Tibial nerve (tissue), 4 donors: ENCODE measurements at regions not wholly inside any gene's neighbourhood (a gene's known extent, or its start where the extent isn't known, plus 50 kb on each side); places are given as distances from the start of the nearest gene placed in this dataset.
"Not testable (repeated sequence)": the region's sequence is repeated elsewhere in the genome, so short reads cannot be mapped to it uniquely, and the experiment has no call there.

Experiments used
- DNase-seq, 2 donors: peaks; one replicate each; pipeline ENCODE4 v3.0.0-alpha.2; 2019; ENCODE audit warnings: low spot score in 2 of 2
- H3K27ac ChIP-seq, 4 donors: fragments of 200-600 bp; sonication (generic) in 3 of 4; one replicate each; pipeline ENCODE4 v1.5.1; 2017 to 2019; ENCODE audit warnings: mild to moderate bottlenecking in 1 of 4
- H3K27me3 ChIP-seq, 2 donors: fragments of 200-600 bp; sonication (generic) in 1 of 2; one replicate each; pipeline versions ENCODE4 v1.5.1 to v1.6.0; 2017 to 2019
- H3K36me3 ChIP-seq, 3 donors: fragments of 200-600 bp; sonication (generic); one replicate each; pipeline ENCODE4 v1.5.1; 2018 to 2019
- H3K4me1 ChIP-seq, 4 donors: fragments of 200-600 bp; sonication (generic) in 3 of 4; one replicate each; pipeline ENCODE4 v1.5.1; 2017 to 2019
- H3K4me3 ChIP-seq, 4 donors: fragments of 200-600 bp; sonication (generic) in 3 of 4; one replicate each; pipeline ENCODE4 v1.5.1; 2017 to 2019; ENCODE audit warnings: mild to moderate bottlenecking in 1 of 4, moderate library complexity in 1 of 4
- H3K9me3 ChIP-seq, 4 donors: fragments of 200-600 bp; sonication (generic) in 3 of 4; one replicate each; pipeline ENCODE4 v1.5.1; 2017 to 2019
- EP300 ChIP-seq, 2 donors: sonication (generic); formaldehyde crosslinking; IDR thresholded peaks; one replicate each; pipeline ENCODE4 v1.6.1; 2017; ENCODE audit warnings: antibody characterized with exemption in 2 of 2, mild to moderate bottlenecking in 1 of 2
- POLR2A ChIP-seq, 2 donors: fragments of 450-650 bp; IDR thresholded peaks; one replicate each; pipeline ENCODE4 v1.6.1; 2017; ENCODE audit warnings: antibody characterized with exemption in 2 of 2, mild to moderate bottlenecking in 2 of 2, moderate library complexity in 2 of 2
- WGBS, 2 donors: methylation state at CpG; one replicate each; pipeline ENCODE4 v1.1.5; 2018; 5-methylcytosine and 5-hydroxymethylcytosine counted together
- TF ChIP-seq, protein P1 (sequence below), 5 experiments: fragments of 200-600 bp in 3 of 5; fragments of 450-650 bp in 2 of 5; sonication (generic) in 3 of 5; IDR thresholded peaks; one replicate each; pipeline ENCODE4 v1.5.1; 2016 to 2019; ENCODE audit warnings: antibody characterized with exemption in 5 of 5, mild to moderate bottlenecking in 3 of 5, moderate library complexity in 2 of 5

DNA sequence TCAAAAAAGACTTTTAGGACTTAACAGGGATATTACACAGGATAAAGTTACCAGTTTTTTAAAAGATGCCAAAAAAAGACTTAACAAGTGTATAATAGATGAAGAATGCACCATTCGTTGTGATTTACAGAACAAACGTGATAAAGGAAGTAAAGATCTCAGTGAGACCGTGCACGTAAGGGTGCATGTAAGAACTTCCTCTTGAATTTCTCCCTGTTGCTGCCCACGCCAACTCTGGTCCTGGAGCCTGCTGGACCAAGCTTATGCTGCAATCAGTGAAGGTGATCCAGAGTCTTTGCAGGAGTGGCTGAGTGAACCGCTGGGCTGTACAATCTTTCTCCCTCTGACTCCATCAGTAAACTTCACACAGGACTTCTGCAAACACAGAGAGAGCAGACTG, 593.7 kb downstream of the TMEM121 start:
- TF ChIP-seq POLR2A (IDR thresholded peaks at IDR 0.05) (no peak), EP300 (IDR thresholded peaks at IDR 0.05) (no peak)
- TF ChIP-seq, protein P1, sequence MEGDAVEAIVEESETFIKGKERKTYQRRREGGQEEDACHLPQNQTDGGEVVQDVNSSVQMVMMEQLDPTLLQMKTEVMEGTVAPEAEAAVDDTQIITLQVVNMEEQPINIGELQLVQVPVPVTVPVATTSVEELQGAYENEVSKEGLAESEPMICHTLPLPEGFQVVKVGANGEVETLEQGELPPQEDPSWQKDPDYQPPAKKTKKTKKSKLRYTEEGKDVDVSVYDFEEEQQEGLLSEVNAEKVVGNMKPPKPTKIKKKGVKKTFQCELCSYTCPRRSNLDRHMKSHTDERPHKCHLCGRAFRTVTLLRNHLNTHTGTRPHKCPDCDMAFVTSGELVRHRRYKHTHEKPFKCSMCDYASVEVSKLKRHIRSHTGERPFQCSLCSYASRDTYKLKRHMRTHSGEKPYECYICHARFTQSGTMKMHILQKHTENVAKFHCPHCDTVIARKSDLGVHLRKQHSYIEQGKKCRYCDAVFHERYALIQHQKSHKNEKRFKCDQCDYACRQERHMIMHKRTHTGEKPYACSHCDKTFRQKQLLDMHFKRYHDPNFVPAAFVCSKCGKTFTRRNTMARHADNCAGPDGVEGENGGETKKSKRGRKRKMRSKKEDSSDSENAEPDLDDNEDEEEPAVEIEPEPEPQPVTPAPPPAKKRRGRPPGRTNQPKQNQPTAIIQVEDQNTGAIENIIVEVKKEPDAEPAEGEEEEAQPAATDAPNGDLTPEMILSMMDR (IDR thresholded peaks at IDR 0.05): no peak
- DNase-seq: no peak
- Histone ChIP-seq H3K27me3 (no peaks in the 10 kb centered on the region), H3K27ac (no peak overlapping the region), H3K4me1 (no peaks in the 10 kb centered on the region), H3K9me3 (no peaks in the 10 kb centered on the region), H3K4me3 (no peak overlapping the region), H3K36me3 (no peaks in the 10 kb centered on the region)
- 47 to 58% methylated on average over 6 of the region's 6 CpGs for WGBS, 2 donors

DNA sequence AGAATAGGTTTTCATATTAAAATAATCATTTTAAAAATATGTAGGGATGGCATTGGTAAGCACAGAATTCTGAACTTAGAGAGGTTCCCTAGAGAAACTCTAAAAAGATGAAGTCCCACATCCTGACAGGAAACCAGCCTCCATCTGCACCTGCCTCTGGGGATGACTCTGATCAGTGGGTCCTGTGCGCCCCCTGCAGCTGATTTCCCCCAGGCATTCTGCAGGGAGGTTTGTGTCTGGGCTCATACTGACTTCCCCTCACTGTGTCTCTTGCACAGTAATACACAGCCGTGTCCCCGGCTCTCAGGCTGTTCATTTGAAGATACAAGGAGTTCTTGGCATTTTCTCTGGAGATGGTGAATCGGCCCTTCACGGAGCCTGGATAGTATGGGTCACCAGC, 602.9 kb downstream of the TMEM121 start:
- WGBS, 2 donors: 37 to 48% methylated on average over 5 of the region's 5 CpGs
- Histone ChIP-seq H3K9me3 (no peaks in the 10 kb centered on the region), H3K27me3 (peaks cover 0 to 6% of the 10 kb centered on the region in 2 donors), H3K4me3 (no peak overlapping the region), H3K27ac (no peak overlapping the region), H3K4me1 (no peaks in the 10 kb centered on the region), H3K36me3 (no peaks in the 10 kb centered on the region)
- DNase-seq: no peak
- TF ChIP-seq, protein P1 (IDR thresholded peaks at IDR 0.05): no peak
- TF ChIP-seq POLR2A (IDR thresholded peaks at IDR 0.05) (no peak), EP300 (IDR thresholded peaks at IDR 0.05) (no peak)

- not testable (repeated sequence) for H3K27ac ChIP-seq, H3K36me3 ChIP-seq, H3K4me3 ChIP-seq, DNase-seq, H3K4me1 ChIP-seq, H3K27me3 ChIP-seq, H3K9me3 ChIP-seq
- WGBS, 2 donors: 52 to 61% methylated on average over 8 of the region's 8 CpGs
These were observed 603.7 kb downstream of the TMEM121 start for GRCh38 chr14:106129904-106130661.

DNA sequence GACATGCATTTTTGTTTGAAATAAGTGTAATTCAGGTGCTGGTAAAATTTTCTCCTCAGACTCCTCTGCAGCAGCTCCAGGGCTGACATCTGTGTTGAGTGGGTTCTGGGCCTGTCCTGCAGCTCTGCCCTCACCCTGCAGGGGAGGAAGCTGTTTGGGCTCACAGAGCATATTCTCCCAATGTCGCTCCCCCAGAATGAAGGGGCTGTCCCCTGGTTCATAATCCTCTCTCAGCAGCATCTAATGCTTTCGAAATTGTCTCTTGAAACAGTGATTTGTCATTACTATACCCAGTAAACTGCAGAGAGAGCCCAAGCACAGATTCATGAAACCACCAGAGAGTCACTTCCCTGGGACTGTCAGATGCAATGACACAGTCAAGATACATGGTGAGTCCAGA, 606.7 kb downstream of the TMEM121 start:
- H3K4me1 ChIP-seq, H3K27me3 ChIP-seq, H3K27ac ChIP-seq, H3K4me3 ChIP-seq, H3K9me3 ChIP-seq, DNase-seq, H3K36me3 ChIP-seq: not testable (repeated sequence)
- 27 to 44% methylated on average over 2 of the region's 2 CpGs for WGBS, 2 donors

DNA sequence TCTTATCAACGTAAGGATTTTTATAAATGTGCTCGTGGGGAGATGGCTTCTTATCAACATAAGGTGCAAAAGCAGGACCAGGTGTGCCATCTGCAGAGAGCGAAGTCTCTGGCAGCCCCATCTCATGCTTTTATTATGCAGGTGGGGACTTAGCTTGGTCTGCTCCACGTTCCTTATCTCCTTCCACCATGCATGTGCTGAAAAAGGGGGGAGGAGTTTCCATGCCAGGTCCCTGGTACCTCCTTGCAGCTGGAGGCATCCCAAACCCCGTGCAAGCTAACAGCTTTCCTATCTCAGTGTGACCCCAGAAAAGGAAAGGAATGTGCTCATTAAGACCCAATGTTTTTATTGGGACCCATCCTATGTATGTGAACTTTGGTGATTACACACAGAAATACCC, 608.5 kb downstream of the TMEM121 start:
- WGBS, 2 donors: 50 to 53% methylated on average over 5 of the region's 5 CpGs

More for the DNA sequence above, 608.5 kb downstream of the TMEM121 start:
- no peaks in the 10 kb centered on the region for H3K36me3 ChIP-seq
- no peak for DNase-seq
- H3K27me3 ChIP-seq: no peaks in the 10 kb centered on the region
- TF ChIP-seq EP300 (IDR thresholded peaks at IDR 0.05) (no peak), POLR2A (IDR thresholded peaks at IDR 0.05) (no peak)
- TF ChIP-seq, protein P1 (IDR thresholded peaks at IDR 0.05): no peak
- no peaks in the 10 kb centered on the region for H3K4me1 ChIP-seq
- no peak overlapping the region for H3K27ac ChIP-seq
- H3K9me3 ChIP-seq: no peaks in the 10 kb centered on the region
- no peak overlapping the region for H3K4me3 ChIP-seq
